ENCODE measurements at regions not wholly inside any gene's neighbourhood (a gene's known extent, or its start where the extent isn't known, plus 50 kb on each side); places are given as distances from the start of the nearest gene placed in this dataset.
"Not testable (repeated sequence)": the region's sequence is repeated elsewhere in the genome, so short reads cannot be mapped to it uniquely, and the experiment has no call there.

DNA sequence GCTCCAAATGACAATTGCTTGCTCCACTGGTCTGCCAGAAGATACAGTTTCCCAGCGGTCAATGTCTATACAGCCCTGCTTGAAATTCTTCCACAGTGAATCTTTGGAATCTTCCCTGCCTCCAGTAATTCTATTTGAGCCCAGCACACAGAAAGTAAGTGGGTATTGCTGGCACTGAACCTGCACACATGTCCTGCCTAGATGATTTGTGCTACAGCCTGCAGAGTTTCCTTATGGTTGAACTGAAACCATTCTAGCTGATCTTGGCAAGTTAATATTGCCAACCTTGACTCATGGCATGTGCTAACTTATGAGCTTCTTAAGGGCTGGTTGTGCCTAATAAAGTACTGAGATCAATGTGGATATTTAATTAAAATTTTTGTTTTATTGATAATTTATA lies 553.8 kb upstream of the GNPDA2 start:
- no peak overlapping the region for H3K27ac Mint-ChIP-seq
- H3K4me3 Mint-ChIP-seq, result no peak overlapping the region
- no peaks in the 10 kb centered on the region for H3K36me3 Mint-ChIP-seq (ENCODE audit: low read depth)
- no peaks in the 10 kb centered on the region for H3K27me3 Mint-ChIP-seq
- ATAC-seq (no peak), DNase-seq (no peak)
- H3K4me1 Mint-ChIP-seq, result no peaks in the 10 kb centered on the region
- no peaks in the 10 kb centered on the region for H3K9me3 ChIP-seq (ENCODE audit: control insufficient read depth, low read length, poor library complexity, severe bottlenecking)

DNA sequence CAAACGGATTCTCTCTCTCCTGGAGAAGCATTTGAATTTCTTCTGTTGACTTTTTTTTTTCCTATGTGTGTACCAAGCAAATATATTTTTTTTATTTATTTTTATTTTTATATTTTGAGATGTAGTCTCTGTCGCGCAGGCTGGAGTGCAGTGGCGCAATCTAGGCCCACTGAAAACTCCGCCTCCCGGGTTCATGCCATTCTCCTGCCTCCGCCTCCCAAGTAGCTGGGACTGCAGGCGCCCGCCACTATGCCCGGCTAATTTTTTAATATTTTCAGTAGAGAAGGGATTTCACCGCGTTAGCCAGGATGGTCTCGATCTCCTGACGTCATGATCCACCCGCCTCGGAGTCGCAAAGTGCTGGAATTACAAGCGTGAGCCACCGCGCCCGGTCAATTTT lies 549.5 kb upstream of the GNPDA2 start:
- Mint-ChIP-seq H3K36me3 (ENCODE audit: low read depth) (no peaks in the 10 kb centered on the region), H3K4me1 (no peaks in the 10 kb centered on the region), H3K27ac (no peak overlapping the region), H3K27me3 (no peaks in the 10 kb centered on the region), H3K4me3 (no peak overlapping the region)
- DNase-seq (no peak), ATAC-seq (no peak)
- H3K9me3 ChIP-seq (ENCODE audit: control insufficient read depth, low read length, poor library complexity, severe bottlenecking), result no peaks in the 10 kb centered on the region

DNA sequence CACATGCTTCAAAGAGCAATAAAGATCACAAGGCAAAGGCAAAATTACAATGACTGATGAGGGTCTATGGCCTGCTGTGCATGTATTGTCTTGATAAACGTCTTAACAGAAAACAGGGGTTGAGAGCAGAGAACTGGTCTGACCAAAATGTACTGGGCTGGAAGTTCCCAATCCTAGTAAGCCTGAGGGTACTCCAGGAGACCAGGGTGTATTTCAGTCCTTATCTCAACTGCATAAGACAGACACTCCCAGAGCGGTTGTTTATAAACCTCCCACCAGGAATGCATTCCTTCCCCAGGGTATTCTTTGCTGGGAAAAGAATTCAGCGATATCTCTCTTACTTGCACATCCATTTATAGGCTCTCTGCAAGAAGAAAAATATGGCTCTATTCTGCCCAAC lies 521.8 kb upstream of the GNPDA2 start:
- not testable (repeated sequence) for DNase-seq; H3K27me3 Mint-ChIP-seq; H3K36me3 Mint-ChIP-seq (ENCODE audit: low read depth); ATAC-seq; H3K9me3 ChIP-seq (ENCODE audit: control insufficient read depth, low read length, poor library complexity, severe bottlenecking); H3K4me3 Mint-ChIP-seq; H3K27ac Mint-ChIP-seq; H3K4me1 Mint-ChIP-seq

DNA sequence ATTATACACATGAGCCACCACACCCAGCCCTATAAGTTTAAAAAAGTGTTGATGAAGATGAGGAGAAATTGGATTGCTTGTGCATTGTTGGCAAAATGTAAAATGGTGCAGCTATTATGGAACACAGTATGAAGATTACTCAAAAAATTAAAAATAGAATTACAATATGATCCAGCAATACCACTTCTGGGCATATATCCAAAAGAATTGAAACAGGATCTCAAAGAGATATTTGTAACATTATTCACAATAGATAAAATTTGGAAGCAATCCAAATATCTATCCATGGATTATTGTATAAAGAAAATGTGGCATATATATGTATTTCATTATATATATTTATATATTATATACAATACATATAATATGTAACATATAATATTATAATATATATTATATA lies 515.6 kb upstream of the GNPDA2 start:
- Mint-ChIP-seq H3K27ac (no peak overlapping the region), H3K4me1 (no peaks in the 10 kb centered on the region), H3K4me3 (no peak overlapping the region), H3K27me3 (no peaks in the 10 kb centered on the region), H3K36me3 (ENCODE audit: low read depth) (no peaks in the 10 kb centered on the region)
- H3K9me3 ChIP-seq (ENCODE audit: control insufficient read depth, low read length, poor library complexity, severe bottlenecking), result no peaks in the 10 kb centered on the region
- ATAC-seq, result no peak
- no peak for DNase-seq

DNA sequence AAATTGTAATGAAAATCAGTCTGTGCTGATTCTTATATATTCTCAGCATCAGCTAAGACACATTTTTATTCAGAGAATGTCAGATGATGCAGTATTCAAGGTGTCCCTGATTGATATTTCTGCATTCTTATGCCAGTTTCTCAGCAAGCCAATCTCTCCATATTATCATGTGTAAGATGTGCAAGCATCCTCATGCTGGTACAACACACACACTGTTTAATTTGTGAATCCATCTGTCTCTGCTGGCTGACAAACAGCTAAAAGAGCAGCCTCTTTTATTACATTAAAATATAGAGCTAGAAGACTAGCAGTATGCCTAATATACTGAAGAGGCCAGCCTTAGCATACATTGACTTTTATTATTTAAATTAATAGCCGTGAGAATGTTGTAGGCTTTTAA lies 502.9 kb upstream of the GNPDA2 start:
- Mint-ChIP-seq H3K36me3 (ENCODE audit: low read depth) (no peaks in the 10 kb centered on the region), H3K4me1 (no peaks in the 10 kb centered on the region), H3K27me3 (no peaks in the 10 kb centered on the region), H3K4me3 (no peak overlapping the region), H3K27ac (no peak overlapping the region)
- DNase-seq (no peak), ATAC-seq (no peak)
- H3K9me3 ChIP-seq (ENCODE audit: control insufficient read depth, low read length, poor library complexity, severe bottlenecking), result no peaks in the 10 kb centered on the region

DNA sequence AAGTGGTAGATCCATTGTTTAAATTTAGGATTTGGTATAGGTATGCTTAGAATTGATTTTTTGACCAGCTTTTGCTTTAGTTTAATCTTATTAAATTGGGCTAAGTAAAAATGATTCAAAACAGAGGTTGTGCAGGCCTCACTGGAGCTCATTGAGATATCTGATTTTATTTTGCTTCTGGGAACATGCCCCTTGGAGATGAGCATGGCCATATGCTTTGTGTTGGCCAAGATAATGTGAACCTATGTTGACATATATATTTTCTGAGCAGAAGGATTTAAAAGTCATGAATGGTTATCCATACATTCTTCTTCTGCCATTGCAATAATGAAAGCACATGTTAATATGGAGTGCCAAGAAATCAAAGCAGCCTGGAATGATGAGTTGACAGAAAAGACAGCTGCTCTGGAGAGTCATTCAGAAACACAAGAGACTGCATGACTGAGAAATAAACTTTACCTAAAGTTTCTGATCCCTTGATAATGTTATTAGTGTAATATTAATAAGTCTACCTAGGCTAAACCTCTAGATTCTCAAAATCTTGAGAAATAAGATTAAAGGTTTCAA lies 489.7 kb upstream of the GNPDA2 start:
- DNase-seq (no peak), ATAC-seq (no peak)
- Mint-ChIP-seq H3K27ac (no peak overlapping the region), H3K27me3 (no peaks in the 10 kb centered on the region), H3K36me3 (ENCODE audit: low read depth) (no peaks in the 10 kb centered on the region), H3K4me1 (no peaks in the 10 kb centered on the region), H3K4me3 (no peak overlapping the region)
- no peaks in the 10 kb centered on the region for H3K9me3 ChIP-seq (ENCODE audit: control insufficient read depth, low read length, poor library complexity, severe bottlenecking)

DNA sequence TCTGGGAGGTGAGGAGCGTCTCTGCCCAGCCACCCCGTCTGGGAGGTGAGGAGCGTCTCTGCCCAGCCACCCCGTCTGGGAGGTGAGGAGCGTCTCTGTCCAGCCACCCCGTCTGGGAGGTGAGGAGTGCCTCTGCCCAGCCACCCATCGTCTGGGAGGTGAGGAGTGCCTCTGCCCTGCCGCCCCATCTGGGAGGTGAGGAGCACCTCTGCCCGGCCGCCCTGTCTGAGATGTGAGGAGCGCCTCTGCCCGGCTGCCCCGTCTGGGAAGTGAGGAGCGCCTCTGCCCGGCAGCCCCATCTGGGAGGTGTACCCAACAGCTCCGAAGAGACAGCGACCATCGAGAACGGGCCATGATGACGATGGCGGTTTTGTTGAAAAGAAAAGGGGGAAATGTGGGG lies 482.1 kb upstream of the GNPDA2 start:
- H3K27me3 Mint-ChIP-seq; H3K36me3 Mint-ChIP-seq (ENCODE audit: low read depth); ATAC-seq; H3K27ac Mint-ChIP-seq; H3K4me3 Mint-ChIP-seq; H3K9me3 ChIP-seq (ENCODE audit: control insufficient read depth, low read length, poor library complexity, severe bottlenecking); H3K4me1 Mint-ChIP-seq; DNase-seq: not testable (repeated sequence)

DNA sequence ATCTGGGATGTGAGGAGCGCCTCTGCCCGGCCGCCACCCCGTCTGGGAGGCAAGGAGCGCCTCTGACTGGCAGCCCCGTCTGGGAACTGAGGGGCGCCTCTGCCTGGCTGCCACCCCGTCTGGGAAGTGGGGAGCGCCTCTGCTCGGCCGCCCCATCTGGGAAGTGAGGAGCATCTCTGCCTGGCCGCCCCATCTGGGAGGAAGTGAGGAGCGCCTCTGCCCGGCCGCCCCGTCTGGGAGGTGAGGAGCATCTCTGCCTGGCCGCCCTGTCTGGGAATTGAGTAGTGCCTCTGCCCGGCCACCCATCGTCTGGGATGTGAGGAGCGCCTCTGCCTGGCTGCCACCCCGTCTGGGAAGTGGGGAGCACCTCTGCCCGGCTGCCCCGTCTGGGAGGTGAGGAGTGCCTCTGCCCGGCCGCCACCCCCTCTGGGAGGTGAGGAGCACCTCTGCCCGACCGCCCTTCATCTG lies 481.5 kb upstream of the GNPDA2 start:
- not testable (repeated sequence) for ATAC-seq; H3K36me3 Mint-ChIP-seq (ENCODE audit: low read depth); H3K27me3 Mint-ChIP-seq; DNase-seq; H3K4me3 Mint-ChIP-seq; H3K4me1 Mint-ChIP-seq; H3K9me3 ChIP-seq (ENCODE audit: control insufficient read depth, low read length, poor library complexity, severe bottlenecking); H3K27ac Mint-ChIP-seq

DNA sequence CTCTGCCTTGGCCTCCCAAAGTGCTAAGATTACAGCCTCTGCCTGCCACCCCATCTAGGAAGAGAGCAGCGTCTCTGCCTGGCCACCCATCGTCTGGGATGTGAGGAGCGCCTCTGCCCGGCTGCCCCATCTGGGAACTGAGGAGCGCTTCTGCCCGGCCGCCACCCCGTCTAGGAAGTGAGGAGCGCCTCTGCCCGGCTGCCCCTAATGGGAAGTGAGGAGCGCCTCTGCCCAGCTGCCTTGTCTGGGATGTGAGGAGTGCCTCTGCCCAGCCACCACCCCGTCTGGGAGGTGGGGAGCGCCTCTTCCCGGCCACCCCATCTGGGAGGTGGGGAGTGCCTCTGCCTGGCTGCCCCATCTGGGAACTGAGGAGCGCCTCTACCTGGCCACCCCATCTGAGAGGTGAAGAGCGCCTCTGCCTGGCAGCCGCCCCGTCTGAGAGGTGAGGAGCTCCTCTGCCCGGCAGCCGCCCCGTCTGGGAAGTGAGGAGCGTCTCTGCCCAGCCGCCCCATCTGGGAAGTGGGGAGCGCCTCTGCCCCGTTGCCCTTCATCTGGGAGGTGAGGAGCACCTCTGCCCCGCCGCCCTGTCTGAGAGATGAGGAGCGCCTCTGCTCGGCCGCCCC lies 481.0 kb upstream of the GNPDA2 start:
- not testable (repeated sequence) for H3K9me3 ChIP-seq (ENCODE audit: control insufficient read depth, low read length, poor library complexity, severe bottlenecking); ATAC-seq; H3K4me1 Mint-ChIP-seq; DNase-seq; H3K27me3 Mint-ChIP-seq; H3K4me3 Mint-ChIP-seq; H3K36me3 Mint-ChIP-seq (ENCODE audit: low read depth); H3K27ac Mint-ChIP-seq

DNA sequence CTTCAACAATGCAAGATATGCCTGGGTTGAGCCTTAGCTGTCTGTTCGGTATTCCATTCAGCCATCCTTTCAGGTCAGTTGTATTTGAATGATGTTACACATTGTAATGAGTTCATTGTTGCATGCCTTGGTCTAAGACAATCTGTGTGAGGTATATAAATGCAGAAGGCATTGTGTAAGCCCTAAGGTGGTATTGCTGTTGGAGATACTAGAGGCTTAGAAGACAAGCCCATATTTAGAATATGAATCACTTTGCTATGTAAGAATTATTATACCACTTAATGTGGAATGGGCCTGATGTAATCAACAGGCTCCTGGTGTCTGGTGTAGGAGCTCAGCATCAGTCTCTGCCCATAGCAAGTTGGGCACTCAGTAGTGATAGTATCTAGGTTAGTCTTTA lies 473.4 kb upstream of the GNPDA2 start:
- Mint-ChIP-seq H3K36me3 (ENCODE audit: low read depth) (no peaks in the 10 kb centered on the region), H3K27ac (no peak overlapping the region), H3K4me3 (no peak overlapping the region), H3K4me1 (no peaks in the 10 kb centered on the region), H3K27me3 (no peaks in the 10 kb centered on the region)
- no peaks in the 10 kb centered on the region for H3K9me3 ChIP-seq (ENCODE audit: control insufficient read depth, low read length, poor library complexity, severe bottlenecking)
- ATAC-seq (no peak), DNase-seq (no peak)

DNA sequence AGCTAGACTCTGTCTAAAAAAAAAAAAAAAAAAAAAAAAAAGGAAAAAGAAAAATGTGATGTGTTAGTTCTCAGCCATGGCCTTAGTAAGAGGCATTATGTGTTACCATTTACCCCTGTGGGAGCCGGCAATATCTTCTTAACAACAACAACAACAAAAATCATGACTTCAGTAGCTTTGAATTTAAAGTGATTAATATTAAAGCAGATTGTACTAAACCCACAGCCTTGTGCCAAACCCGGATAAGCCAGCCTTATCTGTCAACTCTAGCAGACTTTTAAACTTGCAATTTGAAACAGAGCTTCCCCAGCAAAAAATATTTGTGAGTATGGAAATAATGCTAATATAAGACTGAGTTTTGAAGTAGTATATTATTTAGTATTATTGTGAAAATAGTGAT lies 462.1 kb upstream of the GNPDA2 start:
- H3K9me3 ChIP-seq (ENCODE audit: control insufficient read depth, low read length, poor library complexity, severe bottlenecking), result no peaks in the 10 kb centered on the region
- Mint-ChIP-seq H3K4me3 (no peak overlapping the region), H3K27me3 (no peaks in the 10 kb centered on the region), H3K36me3 (ENCODE audit: low read depth) (no peaks in the 10 kb centered on the region), H3K4me1 (no peaks in the 10 kb centered on the region), H3K27ac (no peak overlapping the region)
- DNase-seq (no peak), ATAC-seq (no peak)

DNA sequence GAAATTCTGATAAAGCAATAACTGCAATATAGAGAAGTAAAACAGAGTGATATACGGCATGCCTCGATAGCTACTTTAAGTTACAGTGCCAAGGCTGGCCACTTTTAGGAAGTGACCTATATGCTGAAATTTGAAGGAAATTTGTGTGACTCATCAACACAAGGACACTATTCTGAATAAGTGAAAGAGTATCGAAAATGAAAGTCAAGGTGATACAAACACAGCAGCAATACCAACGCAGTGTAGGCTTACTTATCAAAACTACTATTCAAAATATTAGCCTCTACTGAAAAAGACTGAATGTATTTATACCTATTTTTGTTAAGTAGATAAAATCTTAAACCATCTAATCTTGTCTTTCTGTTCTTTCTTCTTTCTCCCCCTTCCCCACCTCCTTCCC lies 459.9 kb upstream of the GNPDA2 start:
- ATAC-seq, result no peak
- Mint-ChIP-seq H3K4me3 (no peak overlapping the region), H3K36me3 (ENCODE audit: low read depth) (no peaks in the 10 kb centered on the region), H3K4me1 (no peaks in the 10 kb centered on the region), H3K27ac (no peak overlapping the region), H3K27me3 (no peaks in the 10 kb centered on the region)
- no peak for DNase-seq
- H3K9me3 ChIP-seq (ENCODE audit: control insufficient read depth, low read length, poor library complexity, severe bottlenecking), result no peaks in the 10 kb centered on the region

DNA sequence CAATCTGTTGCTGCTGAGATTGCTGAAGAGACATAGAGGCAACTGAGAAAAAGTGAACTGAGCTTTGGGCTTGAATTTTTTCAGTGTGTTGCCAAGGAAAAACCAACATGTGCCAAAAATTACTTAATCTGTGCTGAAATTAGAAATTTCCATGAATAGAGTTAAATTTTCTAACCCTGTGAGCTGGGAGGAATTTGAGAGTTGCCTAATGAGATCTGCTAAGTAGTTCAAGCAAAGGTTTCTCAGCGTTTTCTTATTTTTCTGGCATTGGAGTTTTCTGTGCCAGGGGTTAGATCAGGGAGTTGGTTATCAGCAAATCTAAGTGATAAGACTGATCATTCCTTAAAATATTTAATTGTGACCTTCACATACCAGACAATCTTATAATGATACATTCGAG lies 457.5 kb upstream of the GNPDA2 start:
- Mint-ChIP-seq H3K36me3 (ENCODE audit: low read depth) (no peaks in the 10 kb centered on the region), H3K4me3 (no peak overlapping the region), H3K4me1 (no peaks in the 10 kb centered on the region), H3K27ac (no peak overlapping the region), H3K27me3 (no peaks in the 10 kb centered on the region)
- ATAC-seq, result no peak
- DNase-seq, result no peak
- no peaks in the 10 kb centered on the region for H3K9me3 ChIP-seq (ENCODE audit: control insufficient read depth, low read length, poor library complexity, severe bottlenecking)

DNA sequence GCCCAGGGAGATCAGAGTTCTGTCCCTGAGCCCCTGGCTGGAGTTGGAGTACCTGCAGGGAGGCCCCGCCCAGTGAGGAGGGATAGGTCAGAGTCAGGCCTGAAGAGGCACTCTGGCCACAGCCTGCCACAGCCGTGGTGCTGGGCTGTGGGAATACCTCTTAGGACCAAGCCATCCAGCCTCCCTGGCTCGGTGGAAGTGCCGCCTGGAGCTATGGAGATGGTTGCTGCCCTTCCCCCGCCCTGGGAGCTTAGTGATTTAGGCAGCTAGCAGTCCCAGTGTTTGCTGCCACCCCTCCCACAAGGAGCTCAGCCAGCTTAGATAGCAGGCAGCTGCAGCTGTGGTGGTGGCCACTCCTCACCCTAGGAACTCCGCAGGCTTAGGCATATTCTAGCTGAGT lies 446.3 kb upstream of the GNPDA2 start:
- ATAC-seq (no peak), DNase-seq (no peak)
- H3K4me1 Mint-ChIP-seq, result no peaks in the 10 kb centered on the region
- H3K27ac Mint-ChIP-seq, result no peak overlapping the region
- H3K36me3 Mint-ChIP-seq (ENCODE audit: low read depth), result no peaks in the 10 kb centered on the region
- H3K4me3 Mint-ChIP-seq, result no peak overlapping the region
- no peaks in the 10 kb centered on the region for H3K9me3 ChIP-seq (ENCODE audit: control insufficient read depth, low read length, poor library complexity, severe bottlenecking)
- H3K27me3 Mint-ChIP-seq, result no peaks in the 10 kb centered on the region

Data from T-helper 17 cell (primary cell).